Central memory CD8-positive, alpha-beta T cell (primary cell): ENCODE measurements at regions not wholly inside any gene's neighbourhood (a gene's known extent, or its start where the extent isn't known, plus 50 kb on each side); places are given as distances from the start of the nearest gene placed in this dataset.
"Not testable (repeated sequence)": the region's sequence is repeated elsewhere in the genome, so short reads cannot be mapped to it uniquely, and the experiment has no call there.

Experiments used
- ATAC-seq: fragments of 150-1000 bp; cut with Tn5 transposase; replicated peaks from 2 replicates; pipeline ENCODE4 v1.10.0; 2022; ENCODE audit warnings: mild to moderate bottlenecking, moderate FRiP score, moderate number of reproducible peaks; ENCODE audit not compliant: poor library complexity, severe bottlenecking; ENCODE audit errors: extremely low read depth
- DNase-seq, 2 donors: peaks; one replicate each; pipeline ENCODE4 v3.0.0; 2021; ENCODE audit warnings: low spot score in 2 of 2
- H3K27ac Mint-ChIP-seq: one replicate; pipeline ENCODE4 v1.8.0; 2022; ENCODE audit warnings: low read depth, mild to moderate bottlenecking, moderate library complexity, mixed read lengths
- H3K27me3 Mint-ChIP-seq: one replicate; pipeline ENCODE4 v1.8.0; 2022; ENCODE audit warnings: mixed read lengths
- H3K36me3 Mint-ChIP-seq: one replicate; pipeline ENCODE4 v1.8.0; 2022; ENCODE audit warnings: mild to moderate bottlenecking, moderate library complexity, mixed read lengths; ENCODE audit not compliant: insufficient read depth
- H3K4me1 Mint-ChIP-seq: one replicate; pipeline ENCODE4 v1.8.0; 2022; ENCODE audit warnings: mixed read lengths
- H3K4me3 Mint-ChIP-seq: one replicate; pipeline ENCODE4 v1.8.0; 2022; ENCODE audit warnings: mild to moderate bottlenecking, moderate library complexity, mixed read lengths
- H3K9me3 Mint-ChIP-seq: one replicate; pipeline ENCODE4 v1.8.0; 2022; ENCODE audit warnings: mixed read lengths

DNA sequence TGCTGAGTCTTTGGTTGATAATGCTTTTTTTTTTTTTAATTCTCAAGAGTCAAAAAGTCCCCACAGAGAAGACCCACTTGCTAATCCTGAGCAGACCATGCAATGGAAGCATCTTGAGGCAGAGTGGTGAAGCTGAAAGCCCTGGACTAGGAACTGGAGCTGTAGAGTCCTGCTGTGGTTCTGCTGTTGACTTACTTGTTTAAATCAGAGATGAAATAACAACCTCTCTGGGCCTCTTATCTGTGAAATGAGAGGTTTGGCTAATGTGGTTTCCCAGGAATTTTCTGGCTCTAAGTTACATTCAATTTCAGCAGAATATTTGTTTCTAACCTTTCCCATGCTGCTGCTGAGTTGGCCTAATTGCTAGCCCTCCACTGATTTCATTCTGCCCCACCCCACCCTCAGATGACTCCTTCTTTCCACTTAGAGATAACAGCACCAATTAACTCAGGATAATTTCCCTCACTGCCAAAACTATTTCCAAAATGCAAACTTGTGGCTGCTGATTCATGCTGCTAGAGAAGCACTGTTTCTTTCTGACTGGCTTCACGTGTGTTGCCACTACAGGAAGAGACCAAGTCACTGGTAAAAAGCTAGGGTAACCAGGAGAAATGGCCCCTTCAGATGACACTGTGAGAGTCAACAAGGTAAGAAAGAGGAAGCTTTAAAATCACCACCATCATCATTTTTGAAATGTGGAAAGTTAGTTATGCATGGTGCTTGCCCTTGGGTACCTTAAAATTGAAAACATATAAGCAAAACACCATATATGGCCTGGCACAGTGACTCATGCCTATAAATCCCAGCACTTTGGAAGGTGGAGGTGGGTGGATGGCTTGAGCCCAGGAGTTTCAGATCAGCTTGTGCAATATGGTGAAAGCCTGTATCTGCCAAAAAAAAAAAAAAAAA, 326.4 kb downstream of the DCHS2 start:
- no peak overlapping the region for H3K27ac Mint-ChIP-seq
- DNase-seq (no peak), ATAC-seq (no peak)

DNA sequence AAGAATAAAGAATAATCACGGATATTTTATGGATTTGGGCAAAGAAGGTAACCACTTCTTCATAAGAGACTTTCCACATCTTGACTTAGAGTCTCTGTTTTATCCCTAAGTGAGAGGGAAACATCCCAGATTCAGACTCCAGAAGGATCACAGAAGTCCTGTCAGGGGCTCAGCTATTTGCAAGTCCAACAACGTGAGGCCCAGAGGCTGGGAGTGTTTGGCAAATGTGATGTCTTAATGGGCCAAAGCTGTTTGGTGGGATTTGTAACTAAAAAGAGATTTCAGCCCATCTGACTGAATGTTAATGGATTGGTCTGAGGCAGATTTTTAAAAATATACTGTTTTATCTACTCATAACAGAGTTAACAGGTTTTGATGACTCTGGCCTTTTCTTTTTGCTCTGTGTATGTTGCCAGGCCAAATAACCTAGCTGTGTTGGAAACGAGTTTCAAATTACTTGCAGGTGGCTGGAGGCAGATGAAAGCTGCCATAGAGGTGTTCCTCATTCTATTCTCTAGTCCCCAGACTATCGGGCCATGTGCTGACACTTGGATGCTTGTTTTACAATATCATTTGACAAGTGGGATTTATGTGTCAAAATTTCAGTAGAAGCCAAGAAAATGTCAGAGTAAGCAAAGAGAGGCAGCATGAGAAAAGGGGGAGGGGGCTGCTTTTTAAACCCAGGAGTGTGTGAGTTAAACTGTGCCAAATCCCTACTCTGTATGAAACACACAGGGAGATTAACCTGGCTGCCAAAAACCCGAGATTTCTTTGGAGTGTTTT, 330.9 kb downstream of the DCHS2 start:
- H3K36me3 Mint-ChIP-seq = no peaks in the 10 kb centered on the region
- H3K27ac Mint-ChIP-seq = no peak overlapping the region
- H3K27me3 Mint-ChIP-seq = peaks cover 10% of the 10 kb centered on the region
- H3K4me1 Mint-ChIP-seq = no peaks in the 10 kb centered on the region
- ATAC-seq (no peak), DNase-seq (no peak)
- H3K9me3 Mint-ChIP-seq = no peaks in the 10 kb centered on the region
- H3K4me3 Mint-ChIP-seq = no peak overlapping the region

More for the DNA sequence above, 326.4 kb downstream of the DCHS2 start:
- H3K9me3 Mint-ChIP-seq = no peaks in the 10 kb centered on the region
- no peaks in the 10 kb centered on the region for H3K36me3 Mint-ChIP-seq
- H3K4me1 Mint-ChIP-seq = no peaks in the 10 kb centered on the region
- H3K27me3 Mint-ChIP-seq = no peaks in the 10 kb centered on the region
- H3K4me3 Mint-ChIP-seq = no peak overlapping the region

- H3K9me3 Mint-ChIP-seq = no peaks in the 10 kb centered on the region
- H3K27ac Mint-ChIP-seq = no peak overlapping the region
- H3K27me3 Mint-ChIP-seq = peaks cover 10% of the 10 kb centered on the region
- no peak overlapping the region for H3K4me3 Mint-ChIP-seq
- ATAC-seq = no peak
- no peaks in the 10 kb centered on the region for H3K4me1 Mint-ChIP-seq
- no peak for DNase-seq
- H3K36me3 Mint-ChIP-seq = no peaks in the 10 kb centered on the region
Observed at GRCh38 chr4:154158361-154159155, 333.0 kb downstream of the DCHS2 start.

DNA sequence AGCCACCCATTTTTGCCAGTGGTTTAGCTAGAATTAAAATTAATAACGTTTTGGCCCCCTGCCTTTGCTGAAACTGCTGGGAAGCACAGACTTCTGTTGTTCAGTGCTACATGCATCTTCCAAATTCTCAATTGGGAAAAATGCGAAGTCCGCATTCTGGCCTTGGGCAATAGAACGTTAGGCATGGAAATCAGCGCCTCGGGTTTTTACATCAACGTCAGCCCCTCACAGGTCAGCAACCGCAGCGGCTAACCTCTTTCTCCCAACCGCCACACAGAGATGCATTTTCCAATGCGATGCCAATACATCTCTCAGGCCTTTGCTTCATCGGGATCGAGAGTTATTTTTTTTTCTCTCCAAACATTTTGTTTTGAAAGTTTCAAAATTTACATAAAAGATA, 339.1 kb downstream of the DCHS2 start:
- peaks cover 10% of the 10 kb centered on the region for H3K27me3 Mint-ChIP-seq
- H3K4me1 Mint-ChIP-seq = no peaks in the 10 kb centered on the region
- H3K27ac Mint-ChIP-seq = no peak overlapping the region
- H3K36me3 Mint-ChIP-seq = no peaks in the 10 kb centered on the region
- H3K4me3 Mint-ChIP-seq = no peak overlapping the region
- H3K9me3 Mint-ChIP-seq = peaks cover 6% of the 10 kb centered on the region
- no peak for ATAC-seq
- DNase-seq = no peak

DNA sequence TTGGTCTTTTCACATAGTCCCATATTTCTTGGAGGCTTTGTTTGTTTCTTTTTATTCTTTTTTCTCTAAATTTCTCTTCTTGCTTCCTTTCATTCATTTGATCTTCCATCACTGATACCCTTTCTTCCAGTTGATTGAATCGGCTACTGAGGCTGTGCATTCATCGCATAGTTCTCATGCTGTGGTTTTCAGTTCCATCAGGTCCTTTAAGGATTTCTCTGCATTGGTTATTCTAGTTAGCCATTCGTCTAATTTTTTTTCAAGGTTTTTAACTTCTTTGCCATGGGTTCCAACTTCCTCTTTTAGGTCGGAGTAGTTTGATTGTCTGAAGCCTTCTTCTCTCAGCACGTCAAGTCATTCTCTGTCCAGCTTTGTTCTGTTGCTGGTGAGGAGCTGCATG, 342.4 kb downstream of the DCHS2 start:
- not testable (repeated sequence) for H3K36me3 Mint-ChIP-seq, ATAC-seq, DNase-seq, H3K4me1 Mint-ChIP-seq, H3K27ac Mint-ChIP-seq, H3K4me3 Mint-ChIP-seq, H3K9me3 Mint-ChIP-seq
- peaks cover 10% of the 10 kb centered on the region for H3K27me3 Mint-ChIP-seq

DNA sequence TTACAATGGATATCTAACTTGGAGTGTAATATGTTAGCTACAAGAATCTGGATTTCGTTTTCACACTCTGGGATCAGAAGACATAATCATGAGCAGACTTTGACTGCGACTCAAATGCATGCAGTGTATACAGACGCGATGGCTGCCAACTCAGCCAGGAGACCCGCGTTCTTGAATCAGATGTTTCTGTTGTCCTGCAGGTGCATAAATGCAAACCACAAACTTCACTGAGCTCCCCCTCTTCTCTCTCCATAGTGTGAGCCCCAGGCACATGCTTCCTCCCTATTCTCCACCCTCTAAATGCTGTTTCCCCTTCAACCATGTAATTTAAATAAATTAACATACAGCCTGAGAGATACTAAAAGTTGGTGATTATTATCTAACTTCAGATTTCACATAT, 347.9 kb downstream of the DCHS2 start:
- Mint-ChIP-seq H3K27me3 (peaks cover under 1% of the 10 kb centered on the region), H3K4me1 (no peaks in the 10 kb centered on the region), H3K9me3 (no peaks in the 10 kb centered on the region), H3K27ac (no peak overlapping the region), H3K4me3 (no peak overlapping the region), H3K36me3 (no peaks in the 10 kb centered on the region)
- no peak for DNase-seq
- ATAC-seq = no peak

DNA sequence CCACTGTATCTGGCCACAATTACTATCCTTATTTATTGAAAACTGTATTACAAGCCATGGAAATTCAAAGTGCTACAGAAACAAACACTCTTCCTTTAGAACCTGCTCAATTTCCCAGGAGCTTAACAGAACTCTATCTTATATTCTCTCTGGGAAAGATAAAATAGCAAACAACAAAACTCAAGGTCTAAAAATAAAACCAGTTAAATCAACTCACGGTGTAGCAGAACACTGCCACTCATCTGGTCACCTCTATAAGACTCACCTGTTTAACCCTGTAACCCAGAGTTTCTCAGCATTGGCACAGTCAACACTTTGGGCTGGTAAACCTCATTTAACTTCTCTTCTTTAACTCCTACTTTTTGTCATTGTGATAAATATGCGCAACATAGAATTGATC, 348.9 kb downstream of the DCHS2 start:
- Mint-ChIP-seq H3K9me3 (no peaks in the 10 kb centered on the region), H3K4me3 (no peak overlapping the region), H3K27ac (no peak overlapping the region), H3K27me3 (no peaks in the 10 kb centered on the region), H3K4me1 (no peaks in the 10 kb centered on the region), H3K36me3 (no peaks in the 10 kb centered on the region)
- ATAC-seq (no peak), DNase-seq (no peak)

DNA sequence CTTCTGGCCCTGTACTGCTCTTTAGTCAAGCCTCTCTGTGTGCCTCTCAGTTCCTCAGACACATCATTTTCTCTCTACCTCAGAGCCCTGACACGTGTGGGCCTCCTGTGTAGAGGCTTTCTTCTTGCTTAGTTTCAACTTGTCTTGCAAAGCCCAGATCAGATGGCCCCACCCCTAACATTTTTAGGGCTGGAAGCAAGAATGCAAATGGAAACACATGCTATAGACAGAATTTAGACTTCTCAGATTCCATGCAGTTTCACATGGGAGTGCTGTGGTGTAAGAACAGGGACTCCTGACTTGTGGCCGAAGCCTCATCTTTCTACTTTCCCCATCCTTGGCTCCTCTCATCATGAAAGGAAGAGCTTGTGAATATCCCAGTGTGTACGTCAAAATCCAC, 350.7 kb downstream of the DCHS2 start:
- H3K9me3 Mint-ChIP-seq = no peaks in the 10 kb centered on the region
- H3K27me3 Mint-ChIP-seq = no peaks in the 10 kb centered on the region
- no peak for ATAC-seq
- H3K4me1 Mint-ChIP-seq = no peaks in the 10 kb centered on the region
- DNase-seq = no peak
- H3K27ac Mint-ChIP-seq = no peak overlapping the region
- H3K36me3 Mint-ChIP-seq = no peaks in the 10 kb centered on the region
- no peak overlapping the region for H3K4me3 Mint-ChIP-seq

GRCh38 chr4:154137320-154137905, 348.5 kb upstream of the SFRP2 start:
- DNase-seq (no peak), ATAC-seq (no peak)
- Mint-ChIP-seq H3K27me3 (peaks cover 17% of the 10 kb centered on the region), H3K4me3 (no peak overlapping the region), H3K4me1 (no peaks in the 10 kb centered on the region), H3K36me3 (no peaks in the 10 kb centered on the region), H3K27ac (no peak overlapping the region), H3K9me3 (no peaks in the 10 kb centered on the region)

DNA sequence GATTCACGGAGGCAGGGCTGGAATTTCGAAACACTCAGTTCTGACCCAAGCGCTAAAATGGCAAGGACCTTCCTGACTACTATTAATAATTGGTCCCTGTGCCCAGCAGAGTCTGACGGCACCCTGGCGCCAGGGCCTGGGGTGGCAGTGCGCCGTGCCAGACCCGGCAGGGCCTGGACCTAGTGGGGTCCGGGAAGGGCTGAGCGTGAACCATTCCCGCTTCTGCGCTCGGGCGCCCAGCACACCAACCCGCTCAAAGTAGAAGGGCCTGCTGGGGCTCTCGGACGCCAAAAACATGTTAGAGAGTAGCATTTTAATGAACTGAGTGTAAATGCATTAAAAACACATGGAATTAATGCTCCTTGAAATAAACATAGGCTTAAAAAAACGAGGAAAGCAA, 346.7 kb upstream of the SFRP2 start:
- no peaks in the 10 kb centered on the region for H3K4me1 Mint-ChIP-seq
- no peak overlapping the region for H3K4me3 Mint-ChIP-seq
- H3K36me3 Mint-ChIP-seq = no peaks in the 10 kb centered on the region
- H3K27me3 Mint-ChIP-seq = peaks cover 17% of the 10 kb centered on the region
- H3K9me3 Mint-ChIP-seq = no peaks in the 10 kb centered on the region
- ATAC-seq (no peak), DNase-seq (no peak)
- no peak overlapping the region for H3K27ac Mint-ChIP-seq

GRCh38 chr4:154132406-154132805, 343.5 kb upstream of the SFRP2 start:
- no peaks in the 10 kb centered on the region for H3K9me3 Mint-ChIP-seq
- H3K4me1 Mint-ChIP-seq = no peaks in the 10 kb centered on the region
- no peak overlapping the region for H3K27ac Mint-ChIP-seq
- no peak for ATAC-seq
- no peak for DNase-seq
- no peak overlapping the region for H3K4me3 Mint-ChIP-seq
- no peaks in the 10 kb centered on the region for H3K36me3 Mint-ChIP-seq
- H3K27me3 Mint-ChIP-seq = peaks cover 27% of the 10 kb centered on the region

- ATAC-seq (no peak), DNase-seq (no peak)
- Mint-ChIP-seq H3K4me3 (no peak overlapping the region), H3K36me3 (no peaks in the 10 kb centered on the region), H3K27ac (no peak overlapping the region), H3K9me3 (no peaks in the 10 kb centered on the region), H3K27me3 (peaks cover 34% of the 10 kb centered on the region), H3K4me1 (no peaks in the 10 kb centered on the region)
Observed at GRCh38 chr4:154126276-154126675, 337.4 kb upstream of the SFRP2 start.
